HG02678 (cell line): ENCODE measurements at regions not wholly inside any gene's neighbourhood (a gene's known extent, or its start where the extent isn't known, plus 50 kb on each side); places are given as distances from the start of the nearest gene placed in this dataset.
"Not testable (repeated sequence)": the region's sequence is repeated elsewhere in the genome, so short reads cannot be mapped to it uniquely, and the experiment has no call there.

Source experiments
- ATAC-seq: cut with Tn5 transposase; IDR thresholded peaks from one replicate; pipeline ENCODE4 v1.9.1; 2021; ENCODE audit warnings: mild to moderate bottlenecking, moderate library complexity; ENCODE audit not compliant: unreplicated experiment

DNA sequence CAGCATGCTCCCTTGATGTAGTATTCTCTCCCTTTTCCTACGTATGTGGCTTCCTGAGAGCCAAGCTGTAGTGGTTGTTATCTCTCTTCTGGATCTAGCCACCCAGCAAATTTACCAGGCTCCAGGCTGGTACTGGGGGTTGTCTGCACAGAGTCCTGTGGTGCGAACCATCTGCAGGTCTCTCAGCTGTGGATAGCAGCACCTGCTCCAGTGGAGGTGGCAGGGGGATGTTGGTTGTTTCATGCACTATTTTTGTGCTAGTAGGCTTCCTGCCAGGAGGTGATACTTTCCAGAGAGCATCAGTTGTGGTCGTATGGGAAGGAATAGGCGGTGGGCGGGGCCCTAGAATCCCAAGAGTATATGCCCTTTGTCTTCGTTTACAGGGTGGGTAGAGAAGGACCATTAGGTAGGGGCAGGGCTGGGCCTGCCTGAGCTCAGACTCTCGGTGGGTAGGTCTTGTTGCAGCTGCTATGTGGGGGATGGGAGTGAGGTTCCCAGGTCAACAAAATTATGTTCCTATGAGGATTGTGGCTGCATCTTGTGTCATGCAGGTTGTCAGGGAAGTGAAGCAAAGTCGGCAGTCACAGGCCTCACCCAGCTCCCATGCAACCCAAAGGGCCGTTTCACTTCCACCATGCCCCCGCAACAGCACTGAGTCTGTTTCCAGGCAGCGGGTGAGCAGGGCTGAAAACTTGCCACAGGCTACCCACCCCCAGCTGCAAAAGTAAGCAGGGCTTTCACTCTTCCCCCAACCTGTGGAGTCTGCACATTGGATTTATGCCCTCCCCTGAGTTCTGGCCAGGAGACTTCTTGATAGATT is 1139.5 kb downstream of the BCL11A start:
- ATAC-seq = no peak

DNA sequence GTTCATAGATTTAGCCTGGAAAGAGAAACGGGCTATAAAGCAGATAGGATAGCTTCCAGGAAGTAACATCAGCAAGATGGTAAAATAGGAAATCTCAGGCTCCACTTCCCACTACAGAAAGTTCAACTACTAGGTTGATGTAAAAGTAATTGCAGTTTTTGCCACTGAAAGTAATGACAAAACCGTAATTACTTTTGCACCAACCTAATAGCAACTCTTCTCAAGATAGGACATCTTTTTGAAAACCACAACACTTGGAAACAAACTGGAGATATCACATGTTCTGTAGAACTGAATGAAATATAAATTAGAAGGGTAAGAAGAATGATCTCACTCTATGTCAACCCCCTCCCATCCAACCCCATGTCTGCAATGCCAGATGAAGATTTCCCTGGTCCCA is 1154.3 kb downstream of the BCL11A start:
- ATAC-seq = no peak

GRCh38 chr2:59398081-59398480 is 1155.4 kb downstream of the BCL11A start:
- no peak for ATAC-seq

GRCh38 chr2:59395119-59395518 is 1154.0 kb upstream of the FANCL start:
- no peak for ATAC-seq

GRCh38 chr2:59391896-59392295 is 1150.8 kb upstream of the FANCL start:
- no peak for ATAC-seq

DNA sequence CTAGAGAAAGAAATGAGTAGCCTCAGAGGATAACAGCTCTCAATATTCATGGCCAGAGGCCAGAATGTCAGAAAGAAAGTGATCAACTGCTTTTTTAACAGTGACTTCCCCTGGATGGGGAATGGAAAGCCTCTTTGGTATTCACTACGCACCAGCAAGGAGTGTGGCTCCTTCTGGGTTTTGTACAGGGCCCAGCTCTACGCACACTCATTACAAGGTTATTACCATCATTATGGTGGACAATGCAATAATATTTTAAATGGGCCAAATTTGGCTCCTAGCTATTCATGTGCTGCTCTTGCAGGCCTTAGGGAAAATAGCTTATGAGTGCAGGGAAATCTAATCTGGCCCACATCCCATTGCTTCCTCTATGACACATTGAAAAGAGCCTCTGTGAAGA is 1149.5 kb upstream of the FANCL start:
- ATAC-seq = no peak

GRCh38 chr2:59389240-59389639 is 1148.1 kb upstream of the FANCL start:
- ATAC-seq = no peak

GRCh38 chr2:59385971-59386370 is 1144.8 kb upstream of the FANCL start:
- ATAC-seq = no peak

- ATAC-seq = no peak
Measured at GRCh38 chr2:59383473-59383872, 1142.3 kb upstream of the FANCL start.

GRCh38 chr2:59378127-59378526 is 1137.0 kb upstream of the FANCL start:
- ATAC-seq = no peak

- ATAC-seq = no peak
Measured at GRCh38 chr2:59366288-59366687, 1125.2 kb upstream of the FANCL start.

- ATAC-seq = no peak
Measured at GRCh38 chr2:59354498-59354897, 1113.4 kb upstream of the FANCL start.

DNA sequence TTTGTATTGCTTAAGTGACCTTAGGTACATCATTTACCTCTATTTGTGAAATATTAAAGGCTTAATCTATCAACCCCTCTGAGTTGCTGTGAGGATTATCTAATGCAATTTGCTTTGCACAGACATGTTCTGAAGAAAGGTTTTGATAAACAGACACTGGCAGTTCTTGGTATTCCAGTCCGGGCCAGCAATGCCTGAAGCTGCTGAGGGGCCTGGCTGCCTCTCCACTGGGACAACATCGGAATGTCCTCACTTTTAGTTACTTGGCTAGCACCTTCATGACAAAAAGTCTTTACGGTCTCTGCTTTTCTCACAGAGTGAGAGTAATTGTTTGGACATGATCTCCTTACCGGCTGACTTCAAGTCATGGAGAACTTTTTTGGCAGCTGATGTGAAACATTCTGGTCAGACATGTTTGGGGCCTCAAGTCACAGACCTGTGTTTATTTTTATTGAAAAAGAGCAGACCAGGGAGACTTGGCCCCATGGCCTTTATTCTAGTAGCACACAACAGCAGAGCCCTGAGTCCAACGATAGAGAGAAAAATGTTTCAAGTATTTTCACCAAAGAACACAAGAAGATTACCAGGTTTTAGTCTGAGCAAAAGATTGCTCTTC is 1112.3 kb upstream of the FANCL start:
- no peak for ATAC-seq

- no peak for ATAC-seq
Measured at GRCh38 chr2:59342166-59342565, 1101.0 kb upstream of the FANCL start.

DNA sequence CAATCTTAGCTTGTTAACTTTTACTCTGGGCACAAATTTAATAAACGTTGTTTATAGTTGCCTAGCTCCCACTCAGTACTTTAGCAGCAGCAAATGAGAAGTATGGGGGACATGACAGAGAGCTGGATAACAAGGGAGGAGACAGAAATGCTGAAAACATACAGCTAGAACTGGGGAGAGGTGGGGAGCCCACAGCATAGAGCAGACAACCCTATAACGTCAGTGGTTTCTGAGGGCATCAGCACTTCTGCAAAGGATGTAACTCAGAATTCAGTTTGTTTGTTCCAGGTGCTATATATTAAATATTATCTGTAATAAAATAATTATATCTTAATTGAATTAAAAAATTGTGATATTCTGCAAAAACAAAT is 1098.7 kb upstream of the FANCL start:
- no peak for ATAC-seq

GRCh38 chr2:59339121-59339836 is 1098.2 kb upstream of the FANCL start:
- ATAC-seq = no peak

GRCh38 chr2:59333007-59333406 is 1091.9 kb upstream of the FANCL start:
- ATAC-seq = no peak

DNA sequence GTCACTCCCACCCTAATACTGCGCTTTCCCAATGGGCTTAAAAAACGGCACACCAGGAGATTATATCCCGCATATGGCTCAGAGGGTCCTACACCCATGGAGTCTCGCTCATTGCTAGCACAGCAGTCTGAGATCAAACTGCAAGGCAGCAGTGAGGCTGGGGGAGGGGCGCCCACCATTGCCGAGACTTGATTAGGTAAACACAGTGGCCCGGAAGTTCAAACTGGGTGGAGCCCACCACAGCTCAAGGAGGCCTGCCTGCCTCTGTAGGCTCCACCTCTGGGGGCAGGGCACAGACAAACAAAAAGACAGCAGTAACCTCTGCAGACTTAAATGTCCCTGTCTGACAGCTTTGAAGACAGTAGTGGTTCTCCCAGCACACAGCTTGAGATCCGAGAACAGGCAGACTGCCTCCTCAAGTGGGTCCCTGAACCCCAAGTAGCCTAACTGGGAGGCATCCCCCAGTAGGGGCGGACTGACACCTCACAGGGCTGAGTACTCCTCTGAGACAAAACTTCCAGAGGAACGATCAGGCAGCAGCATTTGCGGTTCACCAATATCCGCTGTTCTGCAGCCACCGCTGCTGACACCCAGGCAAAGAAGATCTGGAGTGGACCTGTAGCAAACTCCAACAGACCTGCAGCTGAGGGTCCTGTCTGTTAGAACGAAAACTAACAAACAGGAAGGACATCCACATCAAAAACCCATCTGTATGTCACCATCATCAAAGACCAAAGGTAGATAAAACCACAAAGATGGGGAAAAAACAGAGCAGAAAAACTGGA is 1085.6 kb upstream of the FANCL start:
- not testable (repeated sequence) for ATAC-seq

DNA sequence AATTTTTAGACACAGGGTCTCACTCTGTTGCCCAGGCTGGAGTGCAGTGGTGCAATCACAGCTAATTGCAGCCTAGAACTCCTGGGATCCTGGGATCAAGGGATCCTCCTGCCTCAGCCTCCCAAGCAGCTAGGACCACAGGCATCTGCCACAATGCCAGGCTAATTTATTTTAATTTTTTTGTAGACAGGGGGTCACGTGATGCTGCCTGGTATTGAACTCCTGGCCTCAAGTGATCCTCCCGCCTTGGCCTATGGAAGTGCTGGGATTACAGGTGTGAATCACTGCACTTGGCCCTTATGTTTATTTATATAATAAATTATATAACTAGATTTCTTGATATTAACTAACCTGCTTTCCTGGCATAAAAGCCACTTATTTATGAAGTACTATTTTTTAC is 1081.7 kb upstream of the FANCL start:
- ATAC-seq = no peak

DNA sequence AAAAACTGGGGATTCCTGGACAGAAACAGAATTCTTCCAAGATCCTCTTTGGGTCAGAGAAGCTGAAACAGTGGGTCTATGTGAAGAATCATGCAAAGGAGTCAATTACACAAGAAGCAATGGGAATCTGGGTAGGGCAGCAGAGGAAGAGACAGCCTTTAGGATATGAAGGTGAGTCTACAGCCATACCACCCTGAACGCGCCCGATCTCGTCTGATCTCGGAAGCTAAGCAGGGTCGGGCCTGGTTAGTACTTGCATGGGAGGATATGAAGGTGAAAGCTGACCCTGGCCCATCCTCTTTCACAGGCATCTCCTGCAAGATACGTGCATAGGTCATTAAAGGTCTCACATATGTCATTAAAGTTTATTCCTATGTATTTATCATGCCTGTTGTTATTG is 1080.9 kb upstream of the FANCL start:
- no peak for ATAC-seq

DNA sequence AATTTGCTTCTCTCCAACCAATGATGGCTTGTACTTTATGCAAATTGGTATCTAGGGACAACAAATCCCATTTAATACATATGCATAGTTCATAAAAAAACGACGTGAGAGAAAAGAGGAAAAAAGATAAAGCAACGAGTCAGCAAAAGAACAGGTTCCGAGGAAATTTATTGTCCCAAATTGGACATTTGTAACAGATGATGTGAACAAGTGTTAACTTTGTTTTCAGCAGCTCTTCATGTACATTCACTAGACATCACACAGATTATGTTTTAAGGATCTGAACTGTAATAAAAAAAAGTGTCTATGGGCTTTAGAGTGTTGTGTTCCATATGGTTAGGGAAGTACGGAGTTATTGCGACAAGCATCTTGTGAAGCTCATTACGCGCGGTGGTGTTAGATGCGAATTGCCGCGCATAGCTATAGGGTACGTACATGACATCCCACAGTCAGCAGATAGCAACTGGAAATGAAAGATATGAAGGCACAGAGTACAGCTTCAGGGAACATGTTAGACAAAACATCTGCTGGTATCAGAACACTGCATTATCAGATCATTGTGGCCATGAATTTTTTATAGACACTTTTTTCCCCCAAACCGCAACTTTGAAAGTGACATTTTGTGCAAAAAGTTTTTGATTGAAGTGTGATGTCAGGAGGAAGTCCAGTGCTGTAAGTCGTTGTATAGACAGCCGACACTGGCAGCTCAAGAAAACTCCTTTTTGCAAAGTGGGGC is 1073.1 kb upstream of the FANCL start:
- no peak for ATAC-seq
